NCI-H524 (cell line): ENCODE measurements at regions not wholly inside any gene's neighbourhood (a gene's known extent, or its start where the extent isn't known, plus 50 kb on each side); places are given as distances from the start of the nearest gene placed in this dataset.

Source experiments
- DNase-seq, 2 experiments: peaks; one replicate each; lab custom pipeline; 2025; lab: John Stamatoyannopoulos, UW

- no peak for DNase-seq
Measured at GRCh38 chr10:10779511-10779910, 238.2 kb upstream of the CELF2 start.

GRCh38 chr10:10780746-10781145 lies 236.9 kb upstream of the CELF2 start:
- DNase-seq, result no peak

GRCh38 chr10:10782603-10783002 lies 235.1 kb upstream of the CELF2 start:
- no peak for DNase-seq

GRCh38 chr10:10785627-10786026 lies 232.0 kb upstream of the CELF2 start:
- no peak for DNase-seq

- DNase-seq, result no peak
Measured at GRCh38 chr10:10786109-10787090, 231.3 kb upstream of the CELF2 start.

GRCh38 chr10:10787586-10787985 lies 230.1 kb upstream of the CELF2 start:
- DNase-seq, result no peak

- DNase-seq, result no peak
Measured at GRCh38 chr10:10788761-10789160, 228.9 kb upstream of the CELF2 start.

- no peak for DNase-seq
Measured at GRCh38 chr10:10791869-10792268, 225.8 kb upstream of the CELF2 start.

GRCh38 chr10:10792681-10793080 lies 225.0 kb upstream of the CELF2 start:
- peak; percentile 13 to 73 for DNase-seq

GRCh38 chr10:10794046-10794445 lies 223.6 kb upstream of the CELF2 start:
- peak; percentile 10 to 40 for DNase-seq

GRCh38 chr10:10794791-10795191 lies 222.9 kb upstream of the CELF2 start:
- no peak for DNase-seq

- no peak for DNase-seq
Measured at GRCh38 chr10:10796061-10796773, 221.5 kb upstream of the CELF2 start.

GRCh38 chr10:10796774-10797415 lies 220.8 kb upstream of the CELF2 start:
- no peak for DNase-seq

- DNase-seq, result no peak
Measured at GRCh38 chr10:10797513-10797912, 220.2 kb upstream of the CELF2 start.

GRCh38 chr10:10798102-10798863 lies 219.4 kb upstream of the CELF2 start:
- DNase-seq, result no peak

GRCh38 chr10:10798864-10799192 lies 218.8 kb upstream of the CELF2 start:
- DNase-seq, result no peak

- DNase-seq, result no peak
Measured at GRCh38 chr10:10800961-10801360, 216.7 kb upstream of the CELF2 start.

GRCh38 chr10:10803278-10803677 lies 214.4 kb upstream of the CELF2 start:
- no peak for DNase-seq

- DNase-seq, result no peak
Measured at GRCh38 chr10:10804061-10804460, 213.6 kb upstream of the CELF2 start.

- no peak for DNase-seq
Measured at GRCh38 chr10:10804998-10805740, 212.5 kb upstream of the CELF2 start.

- DNase-seq, result no peak
Measured at GRCh38 chr10:10807106-10807505, 210.6 kb upstream of the CELF2 start.
